HEK293 (cell line): ENCODE measurements at regions not wholly inside any gene's neighbourhood (a gene's known extent, or its start where the extent isn't known, plus 50 kb on each side); places are given as distances from the start of the nearest gene placed in this dataset.
"Not testable (repeated sequence)": the region's sequence is repeated elsewhere in the genome, so short reads cannot be mapped to it uniquely, and the experiment has no call there.

Experiments used
- CTCF ChIA-PET: fragments of 350-600 bp; formaldehyde crosslinking; extraction: SDS; loops from one replicate; lab custom pipeline; 2021; ENCODE audit warnings: antibody characterized with exemption; lab: Yijun Ruan, JAX
- POLR2A ChIA-PET: fragments of 300-600 bp; formaldehyde crosslinking; extraction: SDS; loops from one replicate; lab custom pipeline; 2020; ENCODE audit warnings: antibody characterized with exemption, inconsistent platforms; lab: Yijun Ruan, JAX
- H3K27ac ChIP-seq: fragments of 200-500 bp; sonication (Bioruptor generic); 2 replicates; pipeline ENCODE4 v1.5.1; 2014; ENCODE audit warnings: low read depth, low read length, control low read depth, inconsistent platforms; ENCODE audit errors: extremely low read depth
- H3K36me3 ChIP-seq, 2 experiments: fragments of 200-500 bp in 1 of 2; sonication (Bioruptor generic) in 1 of 2; 1 replicate in 1 of 2; 2 replicates in 1 of 2; pipeline ENCODE4 v1.5.1; 2014 to 2017; ENCODE audit warnings: inconsistent platforms in 2 of 2, low read length in 2 of 2; ENCODE audit not compliant: control insufficient read depth in 2 of 2, insufficient read depth in 1 of 2
- H3K4me1 ChIP-seq: fragments of 200-500 bp; sonication (Bioruptor generic); 2 replicates; pipeline ENCODE4 v1.5.1; 2014; ENCODE audit warnings: mild to moderate bottlenecking, low read length, inconsistent platforms; ENCODE audit not compliant: control insufficient read depth, insufficient read depth
- H3K4me3 ChIP-seq: 2 replicates; pipeline ENCODE4 v1.5.1; 2011; ENCODE audit warnings: low read depth, mild to moderate bottlenecking, control low read depth, low read length, moderate library complexity
- H3K9me3 ChIP-seq: fragments of 200-500 bp; sonication (Bioruptor generic); 2 replicates; pipeline ENCODE4 v1.5.1; 2014; ENCODE audit warnings: low read depth, low read length, inconsistent platforms; ENCODE audit not compliant: control insufficient read depth, insufficient read depth
- BCL11B ChIP-seq: fragments of 450-650 bp; formaldehyde crosslinking; IDR thresholded peaks from 2 replicates; pipeline ENCODE4 v1.5.1; 2016; ENCODE audit warnings: low read depth, missing biosample characterization, missing genetic modification characterization
- KLF10 ChIP-seq: fragments of 450-650 bp; IDR thresholded peaks from 2 replicates; pipeline ENCODE4 v1.5.1; 2018; ENCODE audit warnings: missing biosample characterization, mild to moderate bottlenecking, missing genetic modification characterization
- KLF9 ChIP-seq: fragments of 450-650 bp; formaldehyde crosslinking; IDR thresholded peaks from 2 replicates; pipeline ENCODE4 v1.5.1; 2016; ENCODE audit warnings: missing biosample characterization, missing genetic modification characterization, low read depth
- TCF7L2 ChIP-seq: IDR thresholded peaks from 2 replicates; pipeline ENCODE4 v1.6.1; 2011; ENCODE audit warnings: low read depth, mild to moderate bottlenecking, inconsistent platforms, low read length, moderate library complexity, borderline replicate concordance
- YY2 ChIP-seq: fragments of 450-650 bp; formaldehyde crosslinking; IDR thresholded peaks from 2 replicates; pipeline ENCODE4 v1.5.1; 2016; ENCODE audit warnings: missing biosample characterization, missing genetic modification characterization
- ZFP3 ChIP-seq: fragments of 450-650 bp; formaldehyde crosslinking; IDR thresholded peaks from 2 replicates; pipeline ENCODE4 v1.5.1; 2016; ENCODE audit warnings: low read depth, missing biosample characterization, missing genetic modification characterization
- ZFP69B ChIP-seq: fragments of 450-650 bp; formaldehyde crosslinking; IDR thresholded peaks from 2 replicates; pipeline ENCODE4 v1.5.1; 2016; ENCODE audit warnings: missing biosample characterization, missing genetic modification characterization
- ZIC2 ChIP-seq: fragments of 450-650 bp; formaldehyde crosslinking; IDR thresholded peaks from 2 replicates; pipeline ENCODE4 v1.5.1; 2016; ENCODE audit warnings: missing biosample characterization, missing genetic modification characterization
- ZNF10 ChIP-seq: fragments of 450-650 bp; formaldehyde crosslinking; IDR thresholded peaks from 2 replicates; pipeline ENCODE4 v1.5.1; 2017; ENCODE audit warnings: missing biosample characterization, missing genetic modification characterization
- ZNF121 ChIP-seq: fragments of 450-650 bp; formaldehyde crosslinking; IDR thresholded peaks from 2 replicates; pipeline ENCODE4 v1.5.1; 2016; ENCODE audit warnings: missing biosample characterization, missing genetic modification characterization
- ZNF140 ChIP-seq: fragments of 450-650 bp; formaldehyde crosslinking; IDR thresholded peaks from 2 replicates; pipeline ENCODE4 v1.5.1; 2016; ENCODE audit warnings: missing biosample characterization, missing genetic modification characterization
- ZNF146 ChIP-seq: fragments of 450-650 bp; formaldehyde crosslinking; IDR thresholded peaks from 2 replicates; pipeline ENCODE4 v1.5.1; 2016; ENCODE audit warnings: missing biosample characterization, missing genetic modification characterization
- ZNF184 ChIP-seq: fragments of 450-650 bp; IDR thresholded peaks from 2 replicates; pipeline ENCODE4 v1.5.1; 2018; ENCODE audit warnings: missing biosample characterization, mild to moderate bottlenecking, missing genetic modification characterization
- ZNF19 ChIP-seq: fragments of 450-650 bp; formaldehyde crosslinking; IDR thresholded peaks from 2 replicates; pipeline ENCODE4; 2016; ENCODE audit warnings: missing biosample characterization, missing genetic modification characterization, low read depth
- ZNF747 ChIP-seq: fragments of 450-650 bp; formaldehyde crosslinking; IDR thresholded peaks from 2 replicates; pipeline ENCODE4 v1.5.1; 2016; ENCODE audit warnings: missing biosample characterization, missing genetic modification characterization
- ZNF76 ChIP-seq: fragments of 450-650 bp; formaldehyde crosslinking; IDR thresholded peaks from 2 replicates; pipeline ENCODE4; 2016; ENCODE audit warnings: low read depth, missing biosample characterization, missing genetic modification characterization, borderline replicate concordance
- ZSCAN23 ChIP-seq: fragments of 450-650 bp; formaldehyde crosslinking; IDR thresholded peaks from 2 replicates; pipeline ENCODE4 v1.5.1; 2016; ENCODE audit warnings: missing biosample characterization, missing genetic modification characterization
- TF ChIP-seq, protein P1 (sequence below): fragments of 450-650 bp; formaldehyde crosslinking; conservative IDR thresholded peaks from 2 replicates; pipeline ENCODE4 v1.5.1; 2016; ENCODE audit warnings: low read depth, missing biosample characterization, missing genetic modification characterization
- TF ChIP-seq, protein P2 (sequence below): fragments of 450-650 bp; formaldehyde crosslinking; IDR thresholded peaks from 2 replicates; pipeline ENCODE4 v1.5.1; 2017; ENCODE audit warnings: missing biosample characterization, missing genetic modification characterization
- TF ChIP-seq, protein P3 (sequence below): fragments of 450-650 bp; formaldehyde crosslinking; IDR thresholded peaks from 2 replicates; pipeline ENCODE4 v1.5.1; 2017; ENCODE audit warnings: missing biosample characterization, missing genetic modification characterization
- TF ChIP-seq, protein P4 (sequence below): fragments of 450-650 bp; formaldehyde crosslinking; IDR thresholded peaks from 2 replicates; pipeline ENCODE4 v1.5.1; 2016; ENCODE audit warnings: missing biosample characterization, missing genetic modification characterization

DNA sequence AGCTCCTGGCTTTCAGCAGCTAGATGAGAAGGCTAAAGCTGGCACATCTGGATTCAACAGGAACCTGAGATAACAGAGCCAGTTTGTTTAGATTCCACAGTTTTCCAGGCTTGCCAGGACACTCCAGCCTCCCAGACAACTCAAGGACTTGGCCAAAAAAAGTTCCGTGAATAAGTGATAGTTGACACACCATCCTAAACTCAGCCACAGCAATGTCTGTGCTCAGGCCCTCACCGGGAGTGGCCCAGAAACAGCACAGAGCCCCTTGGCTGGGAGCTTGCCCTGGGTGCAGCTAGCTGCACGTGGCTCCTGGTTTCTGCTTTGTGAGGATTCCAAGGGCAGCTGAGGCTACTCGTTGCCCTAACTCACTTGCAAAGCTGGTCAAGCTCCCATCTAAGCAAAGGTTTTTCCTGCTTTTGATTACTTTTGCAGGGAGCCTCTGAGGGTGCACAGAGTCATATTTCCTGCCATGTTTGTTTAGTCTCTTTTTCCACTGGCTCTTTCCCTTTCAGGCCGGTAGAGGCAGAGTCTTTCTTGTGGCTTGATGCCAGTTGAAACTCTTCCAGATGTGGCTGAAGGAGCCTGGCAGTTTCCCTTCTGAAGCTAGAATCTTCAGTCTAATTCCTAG is 118.3 kb upstream of the ECI2 start (continued):
- TF ChIP-seq, protein P1, sequence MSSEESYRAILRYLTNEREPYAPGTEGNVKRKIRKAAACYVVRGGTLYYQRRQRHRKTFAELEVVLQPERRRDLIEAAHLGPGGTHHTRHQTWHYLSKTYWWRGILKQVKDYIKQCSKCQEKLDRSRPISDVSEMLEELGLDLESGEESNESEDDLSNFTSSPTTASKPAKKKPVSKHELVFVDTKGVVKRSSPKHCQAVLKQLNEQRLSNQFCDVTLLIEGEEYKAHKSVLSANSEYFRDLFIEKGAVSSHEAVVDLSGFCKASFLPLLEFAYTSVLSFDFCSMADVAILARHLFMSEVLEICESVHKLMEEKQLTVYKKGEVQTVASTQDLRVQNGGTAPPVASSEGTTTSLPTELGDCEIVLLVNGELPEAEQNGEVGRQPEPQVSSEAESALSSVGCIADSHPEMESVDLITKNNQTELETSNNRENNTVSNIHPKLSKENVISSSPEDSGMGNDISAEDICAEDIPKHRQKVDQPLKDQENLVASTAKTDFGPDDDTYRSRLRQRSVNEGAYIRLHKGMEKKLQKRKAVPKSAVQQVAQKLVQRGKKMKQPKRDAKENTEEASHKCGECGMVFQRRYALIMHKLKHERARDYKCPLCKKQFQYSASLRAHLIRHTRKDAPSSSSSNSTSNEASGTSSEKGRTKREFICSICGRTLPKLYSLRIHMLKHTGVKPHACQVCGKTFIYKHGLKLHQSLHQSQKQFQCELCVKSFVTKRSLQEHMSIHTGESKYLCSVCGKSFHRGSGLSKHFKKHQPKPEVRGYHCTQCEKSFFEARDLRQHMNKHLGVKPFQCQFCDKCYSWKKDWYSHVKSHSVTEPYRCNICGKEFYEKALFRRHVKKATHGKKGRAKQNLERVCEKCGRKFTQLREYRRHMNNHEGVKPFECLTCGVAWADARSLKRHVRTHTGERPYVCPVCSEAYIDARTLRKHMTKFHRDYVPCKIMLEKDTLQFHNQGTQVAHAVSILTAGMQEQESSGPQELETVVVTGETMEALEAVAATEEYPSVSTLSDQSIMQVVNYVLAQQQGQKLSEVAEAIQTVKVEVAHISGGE: no peak
- no peak for TF ChIP-seq ZNF747
- TF ChIP-seq, protein P2, sequence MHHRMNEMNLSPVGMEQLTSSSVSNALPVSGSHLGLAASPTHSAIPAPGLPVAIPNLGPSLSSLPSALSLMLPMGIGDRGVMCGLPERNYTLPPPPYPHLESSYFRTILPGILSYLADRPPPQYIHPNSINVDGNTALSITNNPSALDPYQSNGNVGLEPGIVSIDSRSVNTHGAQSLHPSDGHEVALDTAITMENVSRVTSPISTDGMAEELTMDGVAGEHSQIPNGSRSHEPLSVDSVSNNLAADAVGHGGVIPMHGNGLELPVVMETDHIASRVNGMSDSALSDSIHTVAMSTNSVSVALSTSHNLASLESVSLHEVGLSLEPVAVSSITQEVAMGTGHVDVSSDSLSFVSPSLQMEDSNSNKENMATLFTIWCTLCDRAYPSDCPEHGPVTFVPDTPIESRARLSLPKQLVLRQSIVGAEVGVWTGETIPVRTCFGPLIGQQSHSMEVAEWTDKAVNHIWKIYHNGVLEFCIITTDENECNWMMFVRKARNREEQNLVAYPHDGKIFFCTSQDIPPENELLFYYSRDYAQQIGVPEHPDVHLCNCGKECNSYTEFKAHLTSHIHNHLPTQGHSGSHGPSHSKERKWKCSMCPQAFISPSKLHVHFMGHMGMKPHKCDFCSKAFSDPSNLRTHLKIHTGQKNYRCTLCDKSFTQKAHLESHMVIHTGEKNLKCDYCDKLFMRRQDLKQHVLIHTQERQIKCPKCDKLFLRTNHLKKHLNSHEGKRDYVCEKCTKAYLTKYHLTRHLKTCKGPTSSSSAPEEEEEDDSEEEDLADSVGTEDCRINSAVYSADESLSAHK (tag by site-specific recombination): no peak
- TF ChIP-seq KLF9 (tag by site-specific recombination): no peak
- TF ChIP-seq ZSCAN23 (tag by site-specific recombination): no peak
- no peak for TF ChIP-seq ZNF140 (tag by site-specific recombination)
- TF ChIP-seq ZNF10 (tag by site-specific recombination): no peak
- TF ChIP-seq, protein P3, sequence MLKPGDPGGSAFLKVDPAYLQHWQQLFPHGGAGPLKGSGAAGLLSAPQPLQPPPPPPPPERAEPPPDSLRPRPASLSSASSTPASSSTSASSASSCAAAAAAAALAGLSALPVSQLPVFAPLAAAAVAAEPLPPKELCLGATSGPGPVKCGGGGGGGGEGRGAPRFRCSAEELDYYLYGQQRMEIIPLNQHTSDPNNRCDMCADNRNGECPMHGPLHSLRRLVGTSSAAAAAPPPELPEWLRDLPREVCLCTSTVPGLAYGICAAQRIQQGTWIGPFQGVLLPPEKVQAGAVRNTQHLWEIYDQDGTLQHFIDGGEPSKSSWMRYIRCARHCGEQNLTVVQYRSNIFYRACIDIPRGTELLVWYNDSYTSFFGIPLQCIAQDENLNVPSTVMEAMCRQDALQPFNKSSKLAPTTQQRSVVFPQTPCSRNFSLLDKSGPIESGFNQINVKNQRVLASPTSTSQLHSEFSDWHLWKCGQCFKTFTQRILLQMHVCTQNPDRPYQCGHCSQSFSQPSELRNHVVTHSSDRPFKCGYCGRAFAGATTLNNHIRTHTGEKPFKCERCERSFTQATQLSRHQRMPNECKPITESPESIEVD: peak; percentile 51; the same call in 1 of the 2 replicates
- TF ChIP-seq ZIC2 (tag by site-specific recombination): no peak
- no peak for TF ChIP-seq ZNF184 (tag by site-specific recombination)
- no peak for TF ChIP-seq ZNF19 (tag by site-specific recombination)
- no peak for TF ChIP-seq ZFP3 (tag by site-specific recombination)
- TF ChIP-seq ZNF76 (tag by site-specific recombination): no peak
- TF ChIP-seq TCF7L2: no peak
- TF ChIP-seq YY2 (tag by site-specific recombination): no peak
- no peak for TF ChIP-seq BCL11B (tag by site-specific recombination)
- no peak for TF ChIP-seq KLF10 (tag by site-specific recombination)
- no peak for TF ChIP-seq ZFP69B (tag by site-specific recombination)
- TF ChIP-seq ZNF121 (tag by site-specific recombination): no peak
- TF ChIP-seq, all 188 proteins: peak for 6

DNA sequence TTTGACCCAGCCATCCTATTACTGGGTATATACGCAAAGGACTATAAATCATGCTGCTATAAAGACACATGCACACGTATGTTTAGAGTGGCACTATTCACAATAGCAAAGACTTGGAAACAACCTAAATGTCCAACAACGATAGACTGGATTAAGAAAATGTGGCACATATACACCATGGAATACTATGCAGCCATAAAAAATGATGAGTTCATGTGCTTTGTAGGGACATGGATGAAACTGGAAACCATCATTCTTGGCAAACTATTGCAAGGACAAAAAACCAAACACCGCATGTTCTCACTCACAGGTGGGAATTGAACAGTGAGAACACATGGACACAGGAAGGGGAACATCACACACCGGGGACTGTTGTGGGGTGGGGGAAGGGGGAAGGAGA is 117.1 kb upstream of the ECI2 start:
- TF ChIP-seq, protein P4, sequence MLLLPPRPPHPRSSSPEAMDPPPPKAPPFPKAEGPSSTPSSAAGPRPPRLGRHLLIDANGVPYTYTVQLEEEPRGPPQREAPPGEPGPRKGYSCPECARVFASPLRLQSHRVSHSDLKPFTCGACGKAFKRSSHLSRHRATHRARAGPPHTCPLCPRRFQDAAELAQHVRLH (tag by site-specific recombination): 0 out of 2 replicates have a peak, but pooled peaks have one; percentile 28
- peak; percentile 68 for TF ChIP-seq ZNF146
- TF ChIP-seq, all 188 proteins: peak for 2; not testable (repeated sequence) for 186
- H3K4me1 ChIP-seq, H3K4me3 ChIP-seq, H3K9me3 ChIP-seq, H3K36me3 ChIP-seq, CTCF ChIA-PET, H3K27ac ChIP-seq, POLR2A ChIA-PET: not testable (repeated sequence)
